ENCODE measurements at regions not wholly inside any gene's neighbourhood (a gene's known extent, or its start where the extent isn't known, plus 50 kb on each side); places are given as distances from the start of the nearest gene placed in this dataset.

DNA sequence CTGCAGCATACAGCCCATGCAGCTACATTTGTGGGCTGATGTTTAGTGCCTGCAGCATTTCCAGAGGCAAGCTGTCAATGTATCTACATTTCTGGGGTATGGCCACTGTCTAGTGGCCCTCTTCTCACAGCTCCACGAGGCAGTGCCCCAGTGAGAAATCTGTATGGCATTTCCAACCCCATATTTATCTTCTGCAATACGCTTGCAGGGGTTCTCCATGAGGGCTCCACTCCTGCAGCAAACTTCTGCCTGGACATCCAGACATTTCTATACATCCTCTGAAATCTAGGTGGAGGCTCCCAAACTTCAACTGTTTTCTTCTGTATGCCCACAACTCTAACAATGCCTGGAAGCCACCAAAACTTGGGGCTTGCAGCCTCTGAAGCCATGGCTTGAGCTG, 502.3 kb downstream of the C6orf118 start:
- no peak overlapping the region for H3K4me3 ChIP-seq (ENCODE audit: extremely low read depth, insufficient read depth, low read length, poor library complexity, severe bottlenecking)
- no peaks in the 10 kb centered on the region for H3K36me3 ChIP-seq (ENCODE audit: control insufficient read depth, insufficient read depth, low read length)
- no peak overlapping the region for H3K27ac ChIP-seq (ENCODE audit: low read depth, low read length, severe bottlenecking)
- 83 to 91% methylated on average over 2 of the region's 2 CpGs for WGBS, 2 experiments (ENCODE audit: insufficient coverage in 2 of 2)
- no peaks in the 10 kb centered on the region for H3K4me1 ChIP-seq (ENCODE audit: control insufficient read depth, insufficient read depth, low read length, poor library complexity, severe bottlenecking)
- peaks cover 23% of the 10 kb centered on the region for H3K9me3 ChIP-seq (ENCODE audit: control insufficient read depth, low read length)

DNA sequence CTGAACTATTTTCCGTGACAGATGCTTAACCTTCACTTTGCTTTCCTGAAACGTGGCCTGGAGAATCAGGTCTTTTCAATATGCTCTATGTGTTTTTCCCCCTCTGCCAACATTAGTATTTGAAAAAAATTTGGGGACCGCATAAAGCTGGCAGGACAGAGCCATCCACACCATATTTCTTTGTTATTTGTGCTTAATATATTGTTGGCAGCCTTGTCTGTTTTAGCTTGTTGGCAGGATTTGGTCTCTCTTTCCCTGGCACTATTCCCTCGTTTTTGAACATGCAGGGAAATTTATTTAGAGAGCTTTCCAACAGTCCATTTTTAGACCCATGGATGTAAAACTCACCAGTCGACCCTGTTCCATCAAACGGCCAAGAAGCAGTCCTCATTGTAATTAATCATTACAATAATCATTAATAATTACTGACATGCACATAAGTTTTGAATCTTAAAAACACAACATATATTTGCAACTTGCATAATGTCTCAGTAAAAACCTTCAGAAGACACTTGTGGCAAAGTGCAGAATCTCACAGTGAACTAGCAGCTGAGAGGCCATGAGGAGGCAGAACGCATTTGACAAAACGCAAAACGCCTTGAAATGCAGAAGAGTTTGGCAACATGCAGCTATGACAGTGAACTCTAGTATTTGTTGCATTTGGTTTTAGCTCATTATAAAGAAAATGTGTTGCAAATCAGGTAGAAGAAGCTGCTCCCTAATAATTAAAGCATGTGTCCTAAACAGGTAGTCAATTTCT, 514.2 kb downstream of the C6orf118 start:
- no peak overlapping the region for H3K4me3 ChIP-seq (ENCODE audit: extremely low read depth, insufficient read depth, low read length, poor library complexity, severe bottlenecking)
- H3K4me1 ChIP-seq (ENCODE audit: control insufficient read depth, insufficient read depth, low read length, poor library complexity, severe bottlenecking), result no peaks in the 10 kb centered on the region
- WGBS, 2 experiments (ENCODE audit: insufficient coverage in 2 of 2), result 95 to 96% methylated on average over 4 of the region's 9 CpGs
- no peak overlapping the region for H3K27ac ChIP-seq (ENCODE audit: low read depth, low read length, severe bottlenecking)
- no peaks in the 10 kb centered on the region for H3K36me3 ChIP-seq (ENCODE audit: control insufficient read depth, insufficient read depth, low read length)
- H3K9me3 ChIP-seq (ENCODE audit: control insufficient read depth, low read length), result peaks cover 5% of the 10 kb centered on the region

DNA sequence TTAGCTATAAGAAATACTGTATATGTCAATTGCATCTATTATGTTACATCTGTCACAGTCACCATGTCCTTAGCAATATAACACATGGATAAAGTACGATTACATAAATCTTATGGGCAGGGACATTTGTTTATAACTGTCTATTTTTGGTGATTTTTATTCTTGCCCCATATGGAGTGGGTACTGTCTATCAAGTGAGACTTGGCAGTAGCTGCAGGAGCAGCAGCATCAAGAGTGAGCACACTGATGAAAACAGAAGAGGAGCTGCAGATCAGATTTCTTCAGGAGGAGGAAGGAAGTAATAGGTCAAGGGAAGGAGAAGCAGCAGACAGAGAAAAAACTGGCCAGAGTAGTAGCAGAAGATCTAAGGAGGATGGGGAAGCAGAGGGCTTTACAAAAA, 516.7 kb downstream of the C6orf118 start:
- Histone ChIP-seq H3K27ac (ENCODE audit: low read depth, low read length, severe bottlenecking) (no peak overlapping the region), H3K9me3 (ENCODE audit: control insufficient read depth, low read length) (peaks cover 5% of the 10 kb centered on the region), H3K4me3 (ENCODE audit: extremely low read depth, insufficient read depth, low read length, poor library complexity, severe bottlenecking) (no peak overlapping the region), H3K36me3 (ENCODE audit: control insufficient read depth, insufficient read depth, low read length) (no peaks in the 10 kb centered on the region), H3K4me1 (ENCODE audit: control insufficient read depth, insufficient read depth, low read length, poor library complexity, severe bottlenecking) (no peaks in the 10 kb centered on the region)
- no CpG with 5 or more reads among the region's 1 CpG for WGBS, 2 experiments (ENCODE audit: insufficient coverage in 2 of 2)

DNA sequence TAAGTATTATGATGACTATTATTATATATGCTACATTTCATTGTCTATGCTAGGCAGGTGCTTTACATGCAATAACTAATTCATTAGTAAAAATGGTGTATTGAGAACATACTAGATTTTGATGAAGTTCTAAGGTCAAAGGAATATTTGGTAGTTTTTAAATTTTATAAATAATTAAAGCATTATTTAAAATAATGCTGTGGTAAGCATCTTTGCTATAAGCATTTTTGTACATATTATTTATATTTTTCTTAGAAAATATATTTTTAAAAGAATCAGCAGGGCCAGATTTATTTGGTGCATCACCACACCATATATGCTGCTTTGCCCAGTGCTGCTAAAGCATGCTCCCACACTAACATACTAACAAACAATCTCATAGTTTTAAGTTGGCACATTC, 517.9 kb downstream of the C6orf118 start:
- Histone ChIP-seq H3K27ac (ENCODE audit: low read depth, low read length, severe bottlenecking) (no peak overlapping the region), H3K36me3 (ENCODE audit: control insufficient read depth, insufficient read depth, low read length) (no peaks in the 10 kb centered on the region), H3K9me3 (ENCODE audit: control insufficient read depth, low read length) (peaks cover 5% of the 10 kb centered on the region), H3K4me1 (ENCODE audit: control insufficient read depth, insufficient read depth, low read length, poor library complexity, severe bottlenecking) (no peaks in the 10 kb centered on the region), H3K4me3 (ENCODE audit: extremely low read depth, insufficient read depth, low read length, poor library complexity, severe bottlenecking) (no peak overlapping the region)

DNA sequence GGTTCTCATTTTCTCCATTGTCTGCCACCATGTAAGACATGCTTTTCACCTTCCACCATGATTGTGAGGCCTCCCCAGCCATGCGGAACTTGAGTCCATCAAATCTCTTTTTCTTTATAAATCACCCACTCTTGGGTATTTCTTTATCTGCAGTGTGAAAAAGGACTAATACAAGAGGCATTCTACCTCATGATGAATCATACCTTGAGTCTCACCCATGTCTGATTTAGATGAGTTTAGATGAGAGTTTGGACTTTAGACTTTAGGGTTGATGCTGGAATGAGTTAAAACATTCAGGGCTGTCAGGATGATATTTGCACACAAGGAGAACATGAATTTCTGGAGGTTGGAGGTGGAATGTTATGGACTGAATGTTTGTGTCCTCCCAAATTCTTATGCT, 545.6 kb downstream of the C6orf118 start:
- H3K27ac ChIP-seq (ENCODE audit: low read depth, low read length, severe bottlenecking), result no peak overlapping the region
- H3K9me3 ChIP-seq (ENCODE audit: control insufficient read depth, low read length), result peaks cover 4% of the 10 kb centered on the region
- H3K4me3 ChIP-seq (ENCODE audit: extremely low read depth, insufficient read depth, low read length, poor library complexity, severe bottlenecking), result no peak overlapping the region
- 100% methylated on average over 1 of the region's 1 CpG; no CpG with 5 or more reads in 1 of the 2 experiments for WGBS, 2 experiments (ENCODE audit: insufficient coverage in 2 of 2)
- H3K36me3 ChIP-seq (ENCODE audit: control insufficient read depth, insufficient read depth, low read length), result no peaks in the 10 kb centered on the region
- no peaks in the 10 kb centered on the region for H3K4me1 ChIP-seq (ENCODE audit: control insufficient read depth, insufficient read depth, low read length, poor library complexity, severe bottlenecking)

DNA sequence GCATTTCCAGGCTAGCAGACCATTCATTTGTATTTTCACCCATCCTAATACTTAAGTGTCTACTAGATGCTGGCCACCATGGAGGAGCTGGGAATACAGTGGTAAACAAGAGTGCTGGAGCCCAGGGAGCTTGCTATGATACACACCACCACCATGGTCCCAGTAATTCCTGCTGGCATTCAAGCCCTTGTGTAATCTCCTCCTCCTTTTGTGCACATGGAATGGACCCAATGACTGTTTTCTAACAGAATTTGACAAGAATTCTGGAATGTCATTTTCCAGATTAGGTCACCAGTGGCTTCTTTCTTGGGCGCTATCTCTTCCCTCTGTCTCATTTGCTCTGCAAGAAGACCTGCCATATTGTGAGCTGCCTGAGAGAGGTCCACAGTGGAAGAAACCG, 552.0 kb downstream of the C6orf118 start:
- Histone ChIP-seq H3K9me3 (ENCODE audit: control insufficient read depth, low read length) (peaks cover 1% of the 10 kb centered on the region), H3K4me3 (ENCODE audit: extremely low read depth, insufficient read depth, low read length, poor library complexity, severe bottlenecking) (no peak overlapping the region), H3K27ac (ENCODE audit: low read depth, low read length, severe bottlenecking) (no peak overlapping the region), H3K4me1 (ENCODE audit: control insufficient read depth, insufficient read depth, low read length, poor library complexity, severe bottlenecking) (peaks cover 7% of the 10 kb centered on the region), H3K36me3 (ENCODE audit: control insufficient read depth, insufficient read depth, low read length) (no peaks in the 10 kb centered on the region)
- 83 to 89% methylated on average over 1 of the region's 2 CpGs for WGBS, 2 experiments (ENCODE audit: insufficient coverage in 2 of 2)

DNA sequence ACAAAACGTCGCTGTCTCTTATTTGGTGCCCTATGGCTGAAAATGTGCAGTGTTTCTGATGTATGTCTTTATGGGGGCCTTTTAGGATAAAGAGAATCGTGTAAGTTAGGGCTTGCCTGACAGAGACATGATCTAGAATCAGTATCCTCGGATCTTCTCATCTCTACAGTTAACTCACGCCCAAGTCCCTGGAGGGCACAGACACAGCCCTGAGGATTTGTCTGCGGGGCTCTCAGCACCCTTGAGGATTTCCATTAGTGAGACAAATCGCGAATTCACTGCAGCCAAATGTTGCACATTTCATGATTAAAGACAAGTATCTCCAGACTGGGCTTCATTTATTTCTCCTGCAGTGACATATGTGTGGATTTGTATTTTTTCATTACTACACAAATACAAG, 552.7 kb downstream of the C6orf118 start:
- Histone ChIP-seq H3K4me3 (ENCODE audit: extremely low read depth, insufficient read depth, low read length, poor library complexity, severe bottlenecking) (no peak overlapping the region), H3K27ac (ENCODE audit: low read depth, low read length, severe bottlenecking) (no peak overlapping the region), H3K9me3 (ENCODE audit: control insufficient read depth, low read length) (no peaks in the 10 kb centered on the region), H3K36me3 (ENCODE audit: control insufficient read depth, insufficient read depth, low read length) (no peaks in the 10 kb centered on the region), H3K4me1 (ENCODE audit: control insufficient read depth, insufficient read depth, low read length, poor library complexity, severe bottlenecking) (peaks cover 7% of the 10 kb centered on the region)
- WGBS, 2 experiments (ENCODE audit: insufficient coverage in 2 of 2), result 89 to 94% methylated on average over 3 to 5 of the region's 8 CpGs

DNA sequence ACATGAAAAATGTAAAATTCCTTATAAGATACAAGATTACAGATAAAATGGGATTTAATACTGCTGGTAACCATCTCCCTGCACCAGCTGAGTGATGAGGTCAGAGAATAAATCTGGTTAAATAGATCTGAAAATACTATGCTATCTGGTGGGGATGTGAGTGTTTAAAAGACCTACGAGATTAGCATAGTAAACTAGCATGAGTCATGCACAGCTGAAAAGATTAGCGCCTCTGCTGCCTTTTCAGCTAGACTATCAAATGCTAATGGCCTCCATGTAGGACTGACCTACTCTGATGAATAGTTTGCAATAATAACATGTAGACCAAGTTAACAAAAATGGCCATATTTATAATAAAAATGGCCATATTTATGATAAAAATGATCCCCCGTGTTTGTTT, 553.3 kb downstream of the C6orf118 start:
- 46% methylated on average over 2 of the region's 3 CpGs; no CpG with 5 or more reads in 1 of the 2 experiments for WGBS, 2 experiments (ENCODE audit: insufficient coverage in 2 of 2)
- no peak overlapping the region for H3K27ac ChIP-seq (ENCODE audit: low read depth, low read length, severe bottlenecking)
- H3K4me3 ChIP-seq (ENCODE audit: extremely low read depth, insufficient read depth, low read length, poor library complexity, severe bottlenecking), result no peak overlapping the region
- peaks cover 7% of the 10 kb centered on the region for H3K4me1 ChIP-seq (ENCODE audit: control insufficient read depth, insufficient read depth, low read length, poor library complexity, severe bottlenecking)
- no peaks in the 10 kb centered on the region for H3K9me3 ChIP-seq (ENCODE audit: control insufficient read depth, low read length)
- H3K36me3 ChIP-seq (ENCODE audit: control insufficient read depth, insufficient read depth, low read length), result no peaks in the 10 kb centered on the region

DNA sequence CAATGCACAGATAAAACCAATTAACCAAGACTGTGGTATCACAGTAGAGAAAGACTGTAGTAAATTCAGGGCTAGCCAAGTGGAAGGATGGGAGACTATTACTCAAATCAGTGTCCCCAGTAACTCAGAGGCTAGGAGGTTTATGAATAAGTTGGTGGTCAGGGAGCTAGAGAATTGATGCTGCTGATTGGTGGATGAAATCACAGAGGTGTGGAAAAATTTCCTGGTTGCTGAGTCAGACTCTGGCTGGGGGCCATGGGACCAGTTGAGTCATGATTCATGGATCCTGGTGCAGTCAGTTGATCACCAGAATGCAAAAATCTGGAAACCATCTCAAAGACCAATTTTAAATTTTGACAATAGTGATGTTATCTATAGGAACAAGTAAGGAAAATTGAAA, 555.9 kb downstream of the C6orf118 start:
- no peak overlapping the region for H3K27ac ChIP-seq (ENCODE audit: low read depth, low read length, severe bottlenecking)
- H3K4me3 ChIP-seq (ENCODE audit: extremely low read depth, insufficient read depth, low read length, poor library complexity, severe bottlenecking), result no peak overlapping the region
- no peaks in the 10 kb centered on the region for H3K36me3 ChIP-seq (ENCODE audit: control insufficient read depth, insufficient read depth, low read length)
- H3K9me3 ChIP-seq (ENCODE audit: control insufficient read depth, low read length), result no peaks in the 10 kb centered on the region
- peaks cover 21% of the 10 kb centered on the region for H3K4me1 ChIP-seq (ENCODE audit: control insufficient read depth, insufficient read depth, low read length, poor library complexity, severe bottlenecking)

DNA sequence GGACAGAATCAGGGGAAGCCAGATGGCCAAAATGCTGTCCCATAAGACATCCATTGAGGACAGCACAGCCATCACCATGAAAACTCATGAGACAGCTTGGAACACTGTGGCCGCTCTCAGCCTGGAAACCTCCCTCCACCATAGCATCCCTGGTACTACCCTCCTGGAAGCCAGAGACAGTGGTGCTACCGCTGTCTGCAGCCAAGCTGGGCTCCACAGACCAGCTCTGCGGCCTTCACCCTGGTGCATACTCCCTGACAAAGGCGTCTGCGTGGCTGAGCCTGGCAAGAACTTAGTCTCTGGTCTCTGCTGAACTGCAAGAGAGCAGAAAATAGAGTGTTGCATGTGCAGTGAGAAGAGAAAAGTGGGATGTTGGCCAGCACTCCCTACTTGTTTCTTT, 558.0 kb downstream of the C6orf118 start:
- WGBS, 2 experiments (ENCODE audit: insufficient coverage in 2 of 2), result 87 to 89% methylated on average over 5 of the region's 5 CpGs
- no peaks in the 10 kb centered on the region for H3K9me3 ChIP-seq (ENCODE audit: control insufficient read depth, low read length)
- no peak overlapping the region for H3K27ac ChIP-seq (ENCODE audit: low read depth, low read length, severe bottlenecking)
- no peak overlapping the region for H3K4me3 ChIP-seq (ENCODE audit: extremely low read depth, insufficient read depth, low read length, poor library complexity, severe bottlenecking)
- H3K36me3 ChIP-seq (ENCODE audit: control insufficient read depth, insufficient read depth, low read length), result no peaks in the 10 kb centered on the region
- peaks cover 21% of the 10 kb centered on the region for H3K4me1 ChIP-seq (ENCODE audit: control insufficient read depth, insufficient read depth, low read length, poor library complexity, severe bottlenecking)

DNA sequence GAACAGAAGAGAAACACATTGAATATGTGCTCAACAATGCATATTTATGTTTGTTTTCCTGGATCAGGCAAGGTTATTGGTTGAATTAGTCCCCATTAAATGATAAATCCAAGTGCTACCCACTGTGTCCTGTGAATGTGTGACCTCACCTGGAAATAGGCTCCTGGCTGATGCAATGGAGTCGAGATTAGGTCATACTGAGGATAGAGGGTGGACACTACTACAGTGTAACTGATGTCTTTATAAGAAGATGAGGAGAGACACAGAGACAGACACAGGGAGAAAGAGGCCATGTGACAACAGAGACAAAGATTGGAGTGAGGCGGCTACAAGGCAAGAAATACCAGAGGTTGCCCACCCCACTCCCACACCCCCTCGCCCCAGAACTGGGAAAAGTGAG, 559.3 kb downstream of the C6orf118 start:
- 86 to 100% methylated on average over 1 of the region's 3 CpGs for WGBS, 2 experiments (ENCODE audit: insufficient coverage in 2 of 2)
- Histone ChIP-seq H3K4me3 (ENCODE audit: extremely low read depth, insufficient read depth, low read length, poor library complexity, severe bottlenecking) (no peak overlapping the region), H3K27ac (ENCODE audit: low read depth, low read length, severe bottlenecking) (no peak overlapping the region), H3K9me3 (ENCODE audit: control insufficient read depth, low read length) (no peaks in the 10 kb centered on the region), H3K36me3 (ENCODE audit: control insufficient read depth, insufficient read depth, low read length) (no peaks in the 10 kb centered on the region), H3K4me1 (ENCODE audit: control insufficient read depth, insufficient read depth, low read length, poor library complexity, severe bottlenecking) (peaks cover 14% of the 10 kb centered on the region)

Data from mesodermal cell (in vitro differentiated cells).